ENCODE measurements at regions not wholly inside any gene's neighbourhood (a gene's known extent, or its start where the extent isn't known, plus 50 kb on each side); places are given as distances from the start of the nearest gene placed in this dataset.

DNA sequence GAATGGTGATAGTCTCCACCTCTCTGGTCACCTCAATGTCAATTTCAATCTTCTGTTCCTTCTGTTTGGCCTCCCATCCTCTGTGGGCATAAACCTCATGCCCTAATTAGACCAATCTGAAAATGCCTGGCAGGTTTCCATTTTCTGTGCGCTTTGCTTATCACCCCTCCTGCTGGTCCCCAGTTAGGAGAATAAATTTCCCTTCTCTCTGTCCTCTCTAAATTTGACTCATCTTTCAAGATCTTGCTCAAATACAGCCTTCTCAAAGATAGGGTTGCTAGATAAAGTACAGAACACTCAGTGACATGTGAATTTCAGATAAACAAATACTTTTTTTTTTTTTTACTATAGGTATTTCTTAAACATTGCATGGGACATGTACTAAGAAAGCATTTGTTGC lies 69.4 kb upstream of the CD180 start:
- DNase-seq (ENCODE audit: low spot score): no peak
- Histone ChIP-seq H3K4me1 (ENCODE audit: insufficient read depth) (peaks cover 54% of the 10 kb centered on the region), H3K9me2 (replicated peaks; ENCODE audit: insufficient read depth) (no peaks in the 10 kb centered on the region), H3K36me3 (replicated peaks; ENCODE audit: insufficient read depth, low read depth) (no peaks in the 10 kb centered on the region), H4K20me1 (ENCODE audit: insufficient read depth, poor library complexity, severe bottlenecking) (no peaks in the 10 kb centered on the region), H3K79me2 (no peaks in the 10 kb centered on the region), H3K4me3 (no peak overlapping the region), H3K27ac (peak overlapping the region; percentile 94), H3K27me3 (no peaks in the 10 kb centered on the region), H3K4me2 (no peak overlapping the region), H2AFZ (no peak overlapping the region), H3K9me3 (ENCODE audit: low read depth) (no peaks in the 10 kb centered on the region)
- TF ChIP-seq EZH2phosphoT487 (IDR thresholded peaks at IDR 0.05; ENCODE audit: low read depth, severe bottlenecking, unreplicated experiment) (no peak), EZH2 (IDR thresholded peaks at IDR 0.05; ENCODE audit: borderline replicate concordance) (no peak)
- TF ChIP-seq, protein P1, sequence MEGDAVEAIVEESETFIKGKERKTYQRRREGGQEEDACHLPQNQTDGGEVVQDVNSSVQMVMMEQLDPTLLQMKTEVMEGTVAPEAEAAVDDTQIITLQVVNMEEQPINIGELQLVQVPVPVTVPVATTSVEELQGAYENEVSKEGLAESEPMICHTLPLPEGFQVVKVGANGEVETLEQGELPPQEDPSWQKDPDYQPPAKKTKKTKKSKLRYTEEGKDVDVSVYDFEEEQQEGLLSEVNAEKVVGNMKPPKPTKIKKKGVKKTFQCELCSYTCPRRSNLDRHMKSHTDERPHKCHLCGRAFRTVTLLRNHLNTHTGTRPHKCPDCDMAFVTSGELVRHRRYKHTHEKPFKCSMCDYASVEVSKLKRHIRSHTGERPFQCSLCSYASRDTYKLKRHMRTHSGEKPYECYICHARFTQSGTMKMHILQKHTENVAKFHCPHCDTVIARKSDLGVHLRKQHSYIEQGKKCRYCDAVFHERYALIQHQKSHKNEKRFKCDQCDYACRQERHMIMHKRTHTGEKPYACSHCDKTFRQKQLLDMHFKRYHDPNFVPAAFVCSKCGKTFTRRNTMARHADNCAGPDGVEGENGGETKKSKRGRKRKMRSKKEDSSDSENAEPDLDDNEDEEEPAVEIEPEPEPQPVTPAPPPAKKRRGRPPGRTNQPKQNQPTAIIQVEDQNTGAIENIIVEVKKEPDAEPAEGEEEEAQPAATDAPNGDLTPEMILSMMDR (IDR thresholded peaks at IDR 0.05; ENCODE audit: poor library complexity): no peak
- WGBS (ENCODE audit: low lambda C conversion rate, missing lambda C conversion rate): 52% methylated on average over 1 of the region's 1 CpG

DNA sequence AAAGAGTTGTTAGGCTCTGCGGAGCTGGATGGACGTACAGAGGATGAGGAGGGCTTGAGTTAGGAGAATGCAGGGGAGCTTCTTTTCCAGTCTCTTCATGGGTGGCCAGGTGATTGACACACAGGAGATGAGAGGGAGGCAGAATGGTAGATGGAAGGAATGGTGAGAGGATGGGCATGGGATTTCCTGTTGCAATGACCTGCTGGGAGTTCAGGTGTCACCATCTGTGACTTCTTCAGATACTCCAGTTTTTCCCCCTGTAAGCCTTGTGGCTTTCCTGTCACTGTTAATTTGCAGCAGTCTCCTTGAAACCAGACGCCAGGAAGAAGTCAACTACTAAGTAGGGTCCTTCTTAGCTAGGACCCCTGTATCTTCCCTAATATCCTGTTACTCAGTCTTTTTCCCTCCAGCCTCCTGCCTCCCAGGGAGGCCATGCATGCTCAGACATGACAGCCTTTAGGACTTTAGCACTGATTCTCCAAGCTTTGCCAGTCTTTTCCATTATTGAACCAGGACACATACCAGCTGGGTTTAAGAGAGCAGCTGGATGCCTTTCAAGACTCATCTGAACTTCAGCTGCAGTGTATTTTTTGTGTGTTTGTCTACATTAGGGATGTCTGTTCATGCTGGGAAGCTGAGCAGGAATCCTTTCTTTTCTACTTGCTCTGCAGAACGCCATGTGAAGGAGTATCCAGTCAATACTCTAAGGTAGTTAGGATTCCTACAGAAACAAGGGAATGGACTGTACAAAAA lies 67.2 kb upstream of the CD180 start:
- Histone ChIP-seq H3K79me2 (no peaks in the 10 kb centered on the region), H3K36me3 (replicated peaks; ENCODE audit: insufficient read depth, low read depth) (no peaks in the 10 kb centered on the region), H3K27me3 (no peaks in the 10 kb centered on the region), H3K9me3 (ENCODE audit: low read depth) (no peaks in the 10 kb centered on the region), H3K4me1 (ENCODE audit: insufficient read depth) (peaks cover 35% of the 10 kb centered on the region), H3K4me2 (no peak overlapping the region), H2AFZ (no peak overlapping the region), H4K20me1 (ENCODE audit: insufficient read depth, poor library complexity, severe bottlenecking) (no peaks in the 10 kb centered on the region), H3K9me2 (replicated peaks; ENCODE audit: insufficient read depth) (no peaks in the 10 kb centered on the region), H3K4me3 (no peak overlapping the region), H3K27ac (no peak overlapping the region)
- DNase-seq (ENCODE audit: low spot score): no peak
- WGBS (ENCODE audit: low lambda C conversion rate, missing lambda C conversion rate): 91% methylated on average over 4 of the region's 4 CpGs
- TF ChIP-seq EZH2phosphoT487 (IDR thresholded peaks at IDR 0.05; ENCODE audit: low read depth, severe bottlenecking, unreplicated experiment): no peak
- TF ChIP-seq EZH2 (IDR thresholded peaks at IDR 0.05; ENCODE audit: borderline replicate concordance): no peak
- TF ChIP-seq, protein P1 (IDR thresholded peaks at IDR 0.05; ENCODE audit: poor library complexity): no peak

DNA sequence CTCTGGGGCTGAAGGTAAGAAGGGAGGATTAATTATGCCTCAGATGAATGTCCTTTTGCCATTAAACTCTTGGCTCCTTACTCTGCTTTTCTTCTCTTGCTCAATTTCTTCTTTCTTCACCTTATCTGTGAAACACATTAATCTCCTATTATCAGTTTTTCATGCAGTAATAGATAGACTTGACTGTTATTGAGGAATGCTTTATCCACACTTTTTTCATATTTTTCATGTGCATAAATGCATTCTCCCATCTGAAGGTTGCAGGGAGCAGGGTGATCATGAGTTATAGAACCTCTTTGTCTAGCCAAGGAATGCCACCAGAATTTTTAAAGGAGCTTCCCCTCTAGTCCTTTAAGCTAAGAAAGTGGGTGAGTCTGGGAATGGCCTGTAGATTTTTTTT lies 66.4 kb upstream of the CD180 start:
- no peak for DNase-seq (ENCODE audit: low spot score)
- Histone ChIP-seq H4K20me1 (ENCODE audit: insufficient read depth, poor library complexity, severe bottlenecking) (no peaks in the 10 kb centered on the region), H3K9me3 (ENCODE audit: low read depth) (no peaks in the 10 kb centered on the region), H2AFZ (no peak overlapping the region), H3K27me3 (no peaks in the 10 kb centered on the region), H3K36me3 (replicated peaks; ENCODE audit: insufficient read depth, low read depth) (no peaks in the 10 kb centered on the region), H3K79me2 (no peaks in the 10 kb centered on the region), H3K9me2 (replicated peaks; ENCODE audit: insufficient read depth) (no peaks in the 10 kb centered on the region), H3K27ac (no peak overlapping the region), H3K4me1 (ENCODE audit: insufficient read depth) (peaks cover 30% of the 10 kb centered on the region), H3K4me2 (no peak overlapping the region), H3K4me3 (no peak overlapping the region)
- TF ChIP-seq, protein P1 (IDR thresholded peaks at IDR 0.05; ENCODE audit: poor library complexity): no peak
- TF ChIP-seq EZH2 (IDR thresholded peaks at IDR 0.05; ENCODE audit: borderline replicate concordance) (no peak), EZH2phosphoT487 (IDR thresholded peaks at IDR 0.05; ENCODE audit: low read depth, severe bottlenecking, unreplicated experiment) (no peak)

All from hepatocyte (in vitro differentiated cells).